ENCODE measurements at regions not wholly inside any gene's neighbourhood (a gene's known extent, or its start where the extent isn't known, plus 50 kb on each side); places are given as distances from the start of the nearest gene placed in this dataset.

- TF ChIP-seq POLR2A (IDR thresholded peaks at IDR 0.05) (no peak), CTCF (IDR thresholded peaks at IDR 0.05) (no peak)
These were observed 201.8 kb upstream of the LRFN2 start for GRCh38 chr6:40788661-40789655.

All from right lobe of liver (tissue), 4 donors.